Esophagus squamous epithelium (tissue), 5 donors: ENCODE measurements at regions not wholly inside any gene's neighbourhood (a gene's known extent, or its start where the extent isn't known, plus 50 kb on each side); places are given as distances from the start of the nearest gene placed in this dataset.

Experiments
- DNase-seq: peaks from one replicate; lab custom pipeline; 2025; lab: John Stamatoyannopoulos, UW
- H3K27ac ChIP-seq, 4 donors: fragments of 200-600 bp; sonication (generic); one replicate each; pipeline ENCODE4 v1.5.1; 2016 to 2019; ENCODE audit warnings: mild to moderate bottlenecking in 1 of 4
- H3K27me3 ChIP-seq, 4 donors: fragments of 200-600 bp; sonication (generic); 1 replicate in 3 of 4; 2 replicates in 1 of 4; pipeline versions ENCODE4 v1.5.1 to v1.6.0; 2017 to 2021; ENCODE audit warnings: antibody characterized with exemption in 1 of 4
- H3K36me3 ChIP-seq, 3 donors: fragments of 200-600 bp; sonication (generic); one replicate each; pipeline ENCODE4 v1.5.1; 2016 to 2019
- H3K4me1 ChIP-seq, 3 donors: fragments of 200-600 bp; sonication (generic); one replicate each; pipeline ENCODE4 v1.5.1; 2017 to 2019
- H3K4me3 ChIP-seq, 4 donors: fragments of 200-600 bp; sonication (generic); 1 replicate in 3 of 4; 2 replicates in 1 of 4; pipeline ENCODE4 v1.5.1; 2016 to 2019; ENCODE audit warnings: mild to moderate bottlenecking in 2 of 4, moderate library complexity in 1 of 4
- H3K9me3 ChIP-seq, 3 donors: fragments of 200-600 bp; sonication (generic); one replicate each; pipeline ENCODE4 v1.5.1; 2016 to 2019
- POLR2A ChIP-seq, 4 donors: fragments of 450-650 bp; IDR thresholded peaks; one replicate each; pipeline ENCODE4 v1.6.1; 2017; ENCODE audit warnings: antibody characterized with exemption in 4 of 4, mild to moderate bottlenecking in 4 of 4, moderate library complexity in 3 of 4
- WGBS, 2 donors: methylation state at CpG; one replicate each; pipeline ENCODE4 v1.1.5; 2018; 5-methylcytosine and 5-hydroxymethylcytosine counted together
- intact Hi-C: fragments of 100-400 bp; cut with DNase I; formaldehyde crosslinking; loops from one replicate; pipeline ENCODE4 v1.15.0; 2022
- TF ChIP-seq, protein P1 (sequence below), 6 experiments: fragments of 450-650 bp in 4 of 6; fragments of 200-600 bp in 2 of 6; sonication (generic) in 2 of 6; IDR thresholded peaks; one replicate each; pipeline ENCODE4 v1.5.1; 2016 to 2019; ENCODE audit warnings: antibody characterized with exemption in 6 of 6, mild to moderate bottlenecking in 4 of 6, moderate library complexity in 4 of 6
- donor health status: DM: yes; HTN: yes; CAD: no.

DNA sequence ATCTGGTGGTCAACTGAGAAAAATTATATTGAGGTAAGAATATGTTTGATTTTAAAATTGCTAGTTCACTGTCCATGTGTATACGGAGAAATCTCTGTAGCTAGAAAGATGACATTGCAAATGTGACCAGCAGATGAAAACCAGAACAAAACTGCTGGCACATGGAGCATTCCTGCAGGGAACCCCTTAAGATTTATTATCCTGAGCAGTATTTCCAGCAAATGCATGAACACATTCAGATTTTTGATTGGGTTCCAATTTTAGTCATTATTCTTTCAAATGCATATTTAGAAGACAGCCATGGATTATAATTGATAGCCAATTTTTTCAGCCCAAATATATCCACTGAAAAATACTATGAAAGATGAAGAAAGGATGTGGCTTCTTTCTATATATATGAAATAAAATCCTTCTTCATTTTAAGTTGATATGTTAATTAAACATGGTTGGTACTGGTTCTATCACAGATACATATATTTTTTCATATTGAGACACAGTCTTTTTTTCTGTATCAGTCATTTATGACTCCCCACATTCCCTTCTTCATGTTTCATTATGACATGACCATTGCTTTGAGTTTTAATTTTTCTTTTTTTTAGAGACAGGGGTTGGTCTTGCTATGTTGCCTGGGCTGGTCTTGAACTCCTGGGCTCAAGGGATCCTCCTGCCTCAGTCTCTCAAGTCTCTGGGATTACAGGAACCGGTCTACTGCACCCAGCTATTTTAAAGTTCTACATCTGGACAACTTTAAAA is 376.5 kb downstream of the KLF12 start:
- no peak for TF ChIP-seq POLR2A (IDR thresholded peaks at IDR 0.05)
- TF ChIP-seq, protein P1, sequence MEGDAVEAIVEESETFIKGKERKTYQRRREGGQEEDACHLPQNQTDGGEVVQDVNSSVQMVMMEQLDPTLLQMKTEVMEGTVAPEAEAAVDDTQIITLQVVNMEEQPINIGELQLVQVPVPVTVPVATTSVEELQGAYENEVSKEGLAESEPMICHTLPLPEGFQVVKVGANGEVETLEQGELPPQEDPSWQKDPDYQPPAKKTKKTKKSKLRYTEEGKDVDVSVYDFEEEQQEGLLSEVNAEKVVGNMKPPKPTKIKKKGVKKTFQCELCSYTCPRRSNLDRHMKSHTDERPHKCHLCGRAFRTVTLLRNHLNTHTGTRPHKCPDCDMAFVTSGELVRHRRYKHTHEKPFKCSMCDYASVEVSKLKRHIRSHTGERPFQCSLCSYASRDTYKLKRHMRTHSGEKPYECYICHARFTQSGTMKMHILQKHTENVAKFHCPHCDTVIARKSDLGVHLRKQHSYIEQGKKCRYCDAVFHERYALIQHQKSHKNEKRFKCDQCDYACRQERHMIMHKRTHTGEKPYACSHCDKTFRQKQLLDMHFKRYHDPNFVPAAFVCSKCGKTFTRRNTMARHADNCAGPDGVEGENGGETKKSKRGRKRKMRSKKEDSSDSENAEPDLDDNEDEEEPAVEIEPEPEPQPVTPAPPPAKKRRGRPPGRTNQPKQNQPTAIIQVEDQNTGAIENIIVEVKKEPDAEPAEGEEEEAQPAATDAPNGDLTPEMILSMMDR (IDR thresholded peaks at IDR 0.05) = no peak
- Histone ChIP-seq H3K4me3 (no peak overlapping the region), H3K36me3 (no peaks in the 10 kb centered on the region), H3K27me3 (no peaks in the 10 kb centered on the region), H3K4me1 (peaks cover 0 to 2% (median 0%) of the 10 kb centered on the region in 3 donors), H3K27ac (no peak overlapping the region), H3K9me3 (no peaks in the 10 kb centered on the region)
- no peak for DNase-seq
- 59 to 73% methylated on average over 2 of the region's 2 CpGs for WGBS, 2 donors
- intact Hi-C loops = no loop called here

DNA sequence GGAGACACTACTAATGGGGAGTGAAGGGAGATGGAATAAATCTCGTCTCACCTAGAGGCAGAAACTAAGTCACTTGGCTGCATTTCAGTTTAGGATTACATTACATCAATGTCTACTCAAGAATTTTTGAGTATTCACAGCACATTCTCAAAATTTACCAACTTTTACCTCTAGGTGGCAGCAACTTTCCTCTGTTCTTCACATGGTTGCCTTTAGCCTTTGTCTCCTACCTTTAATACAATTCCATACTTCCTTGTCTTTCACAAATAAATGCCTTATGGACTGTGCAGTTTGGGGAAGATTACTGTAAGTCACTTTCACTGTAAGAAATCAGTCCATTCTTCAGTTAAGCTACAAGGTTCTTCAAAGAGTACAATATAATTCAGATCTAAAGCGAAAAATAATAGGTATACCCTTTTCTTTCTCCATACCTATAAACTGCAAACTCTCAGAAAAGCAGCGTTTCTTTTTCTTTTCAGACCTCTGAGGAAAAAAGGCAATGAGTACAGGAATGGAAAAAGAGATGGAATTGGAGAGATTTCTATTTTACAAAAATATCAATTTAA is 379.4 kb downstream of the KLF12 start:
- Histone ChIP-seq H3K36me3 (no peaks in the 10 kb centered on the region), H3K4me3 (no peak overlapping the region), H3K27ac (no peak overlapping the region), H3K4me1 (peaks cover 0 to 9% (median 0%) of the 10 kb centered on the region in 3 donors), H3K27me3 (no peaks in the 10 kb centered on the region), H3K9me3 (no peaks in the 10 kb centered on the region)
- intact Hi-C loops = no loop called here
- no peak for DNase-seq
- TF ChIP-seq, protein P1 (IDR thresholded peaks at IDR 0.05) = peak; percentile 23 to 75 (median 56)
- no peak for TF ChIP-seq POLR2A (IDR thresholded peaks at IDR 0.05)
- WGBS, 2 donors = 54 to 56% methylated on average over 3 of the region's 3 CpGs

DNA sequence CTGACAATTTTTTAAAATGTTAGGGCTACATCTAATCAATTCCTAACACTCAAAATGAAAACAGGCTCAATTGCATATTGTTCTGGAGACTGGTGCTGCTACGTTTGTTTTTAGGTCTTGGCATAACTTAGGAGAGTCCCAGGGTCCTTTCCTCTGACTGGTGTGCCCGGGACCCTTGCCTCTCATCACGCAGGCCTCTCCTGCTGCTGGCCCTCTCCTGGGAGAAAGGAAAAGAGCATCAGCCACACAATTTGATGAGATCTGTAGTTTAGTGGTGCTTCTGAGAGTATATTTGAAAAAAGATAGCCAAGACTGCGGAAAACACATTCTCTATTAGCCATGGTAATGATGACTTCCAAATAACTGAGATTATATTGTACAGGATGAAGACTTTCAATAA is 380.0 kb downstream of the KLF12 start:
- Histone ChIP-seq H3K9me3 (no peaks in the 10 kb centered on the region), H3K4me3 (no peak overlapping the region), H3K27me3 (no peaks in the 10 kb centered on the region), H3K4me1 (peaks cover 0 to 9% (median 0%) of the 10 kb centered on the region in 3 donors), H3K36me3 (no peaks in the 10 kb centered on the region), H3K27ac (no peak overlapping the region)
- 0 to 50% methylated on average over 1 to 4 of the region's 4 CpGs for WGBS, 2 donors
- intact Hi-C loops = no loop called here
- DNase-seq = no peak
- TF ChIP-seq, protein P1 (IDR thresholded peaks at IDR 0.05) = no peak

DNA sequence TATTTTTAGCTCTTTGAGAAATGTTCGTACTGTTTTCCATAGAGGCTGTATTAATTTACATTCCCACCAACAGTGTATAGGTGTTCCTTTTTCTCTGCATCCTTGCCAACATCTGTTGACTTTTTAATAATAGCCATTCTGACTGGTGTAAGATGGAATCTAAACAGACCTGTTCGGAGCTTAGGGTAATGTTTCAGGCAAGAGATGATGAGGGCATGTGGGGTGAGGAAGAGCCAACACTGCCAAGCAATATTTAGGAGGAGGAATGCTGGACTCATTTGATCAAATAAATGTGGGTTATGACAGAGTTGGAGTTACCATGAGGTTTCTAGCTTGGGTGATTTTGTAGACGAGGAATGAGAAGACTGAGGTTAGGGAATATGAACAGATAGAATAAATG is 382.9 kb downstream of the KLF12 start:
- 66 to 81% methylated on average over 3 of the region's 3 CpGs for WGBS, 2 donors
- Histone ChIP-seq H3K36me3 (no peaks in the 10 kb centered on the region), H3K9me3 (no peaks in the 10 kb centered on the region), H3K4me3 (no peak overlapping the region), H3K4me1 (peaks cover 0 to 9% (median 0%) of the 10 kb centered on the region in 3 donors), H3K27ac (no peak overlapping the region), H3K27me3 (no peaks in the 10 kb centered on the region)
- no peak for DNase-seq
- intact Hi-C loops = no loop called here
- no peak for TF ChIP-seq POLR2A (IDR thresholded peaks at IDR 0.05)
- TF ChIP-seq, protein P1 (IDR thresholded peaks at IDR 0.05) = no peak

DNA sequence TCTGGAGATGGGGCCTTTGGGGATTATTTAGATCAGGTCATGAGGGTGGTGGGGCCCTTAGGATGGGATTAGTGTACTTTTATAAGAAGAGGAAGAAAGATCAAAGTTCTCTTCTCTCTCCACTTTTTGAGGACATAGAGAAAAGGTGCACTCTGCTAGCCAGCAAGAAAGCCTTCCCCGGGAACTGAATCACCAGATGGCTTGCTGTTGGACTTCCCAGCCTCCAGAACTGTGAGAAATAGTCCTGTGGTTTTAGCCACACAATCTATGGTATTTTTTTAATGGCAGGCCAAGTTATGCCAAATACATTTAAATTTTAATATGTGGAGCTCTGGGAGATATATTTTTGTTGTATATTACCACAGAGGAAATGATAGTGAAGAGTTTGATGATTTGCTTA is 385.8 kb downstream of the KLF12 start:
- H3K27me3 ChIP-seq = no peaks in the 10 kb centered on the region
- 100% methylated on average over 1 of the region's 1 CpG for WGBS, 2 donors
- H3K27ac ChIP-seq = no peak overlapping the region
- no peak for TF ChIP-seq POLR2A (IDR thresholded peaks at IDR 0.05)
- TF ChIP-seq, protein P1 (IDR thresholded peaks at IDR 0.05) = no peak
- intact Hi-C loops = no loop called here
- no peaks in the 10 kb centered on the region for H3K9me3 ChIP-seq
- H3K36me3 ChIP-seq = no peaks in the 10 kb centered on the region
- H3K4me1 ChIP-seq = peaks cover 0 to 7% (median 0%) of the 10 kb centered on the region in 3 donors
- no peak for DNase-seq
- no peak overlapping the region for H3K4me3 ChIP-seq
